HCT116 (cell line): ENCODE measurements at regions not wholly inside any gene's neighbourhood (a gene's known extent, or its start where the extent isn't known, plus 50 kb on each side); places are given as distances from the start of the nearest gene placed in this dataset.

Experiments
- ATAC-seq: fragments of 200-7000 bp; cut with Tn5 transposase; 2 replicates; pipeline ENCODE4 v1.9.1; 2020; ENCODE audit warnings: mild to moderate bottlenecking, moderate library complexity
- BruUV-seq: library from RNA; stranded (reverse); fragments of 400-500 nt; replicated peaks from 2 replicates; lab custom pipeline; 2021; lab: Mats Ljungman, UMichigan
- CTCF ChIA-PET: fragments of 300-600 bp; sonication (Branson Sonifier 250); formaldehyde crosslinking; loops from one replicate; lab custom pipeline; 2021; ENCODE audit warnings: antibody characterized with exemption; lab: Charles Lee
- POLR2A ChIA-PET: fragments of 300-600, 350-600 bp; sonication (Branson Sonifier 250); formaldehyde crosslinking; loops from one replicate; lab custom pipeline; 2021; ENCODE audit warnings: antibody characterized with exemption; lab: Charles Lee
- RAD21 ChIA-PET, 2 experiments: fragments of 300-600 bp; sonication (Branson Sonifier 250); formaldehyde crosslinking; loops; one replicate each; lab custom pipeline; 2023; ENCODE audit warnings: low total read pairs in 2 of 2; ENCODE audit not compliant: uncharacterized antibody in 2 of 2, unreplicated experiment in 2 of 2, low non-redundant PET in 1 of 2; lab: Charles Lee
- DNase-seq: peaks from one replicate; pipeline ENCODE4 v3.0.0-alpha.2; 2010; ENCODE audit warnings: low read depth, low spot score
- H2AFZ ChIP-seq: fragments of 200-600 bp; shearing (Covaris generic), sonication (generic); 2 replicates; pipeline ENCODE4 v1.6.1; 2017; ENCODE audit warnings: low read depth, mixed run types, mixed read lengths, antibody characterized with exemption, low read length; ENCODE audit not compliant: poor library complexity, severe bottlenecking
- H3K27ac ChIP-seq: 2 replicates; pipeline ENCODE4 v1.5.1; 2012; ENCODE audit warnings: low read depth, low read length
- H3K27me3 ChIP-seq: fragments of 200-600 bp; sonication (generic); 2 replicates; pipeline ENCODE4 v1.6.1; 2016; ENCODE audit warnings: mixed run types, low read length, mixed read lengths; ENCODE audit not compliant: insufficient read depth
- H3K36me3 ChIP-seq, 2 experiments: fragments of 200-500 bp in 1 of 2; fragments of 200-600 bp in 1 of 2; sonication (Bioruptor generic) in 1 of 2; sonication (generic) in 1 of 2; 2 replicates each; pipeline versions ENCODE4 v1.5.1 to v1.6.1; 2014 to 2016; ENCODE audit warnings: low read length in 2 of 2, inconsistent platforms in 1 of 2, mixed read lengths in 1 of 2, mixed run types in 1 of 2; ENCODE audit not compliant: insufficient read depth in 2 of 2, control insufficient read depth in 1 of 2
- H3K4me1 ChIP-seq, 2 experiments: fragments of 200-600 bp in 1 of 2; sonication (generic) in 1 of 2; 2 replicates each; pipeline versions ENCODE4 v1.5.1 to v1.6.1; 2012 to 2017; ENCODE audit warnings: low read length in 2 of 2, inconsistent platforms in 1 of 2, mild to moderate bottlenecking in 1 of 2, mixed read lengths in 1 of 2, mixed run types in 1 of 2, moderate library complexity in 1 of 2; ENCODE audit not compliant: insufficient read depth in 2 of 2, control insufficient read depth in 1 of 2
- H3K4me2 ChIP-seq: fragments of 200-600 bp; sonication (generic); 2 replicates; pipeline ENCODE4 v1.6.1; 2017; ENCODE audit warnings: mixed run types, low read length, mixed read lengths
- H3K4me3 ChIP-seq, 2 experiments: fragments of 200-600 bp in 1 of 2; sonication (generic) in 1 of 2; replicated peaks in 1 of 2; 2 replicates each; pipeline ENCODE4 v1.5.1; 2011 to 2016; ENCODE audit warnings: low read length in 2 of 2, control low read depth in 1 of 2, low read depth in 1 of 2, mild to moderate bottlenecking in 1 of 2, mixed read lengths in 1 of 2, mixed run types in 1 of 2
- H3K79me2 ChIP-seq: fragments of 200-600 bp; sonication (generic); 2 replicates; pipeline ENCODE4 v1.6.1; 2017; ENCODE audit warnings: mild to moderate bottlenecking, mixed run types, low read length, moderate library complexity, mixed read lengths; ENCODE audit not compliant: insufficient read depth
- H3K9ac ChIP-seq: fragments of 200-600 bp; sonication (generic); 2 replicates; pipeline ENCODE4 v1.6.1; 2016; ENCODE audit warnings: low read length, mixed read lengths
- H3K9me2 ChIP-seq: fragments of 200-600 bp; sonication (generic), shearing (Covaris generic); 2 replicates; pipeline ENCODE4 v1.6.1; 2017; ENCODE audit warnings: mixed run types, mild to moderate bottlenecking, moderate library complexity; ENCODE audit not compliant: insufficient read depth
- H3K9me3 ChIP-seq, 2 experiments: fragments of 200-500 bp in 1 of 2; fragments of 200-600 bp in 1 of 2; sonication (Bioruptor generic) in 1 of 2; sonication (generic) in 1 of 2; 2 replicates each; pipeline ENCODE4 v1.6.1; 2014 to 2017; ENCODE audit warnings: low read length in 2 of 2, mixed read lengths in 2 of 2, inconsistent platforms in 1 of 2, low read depth in 1 of 2, mild to moderate bottlenecking in 1 of 2, mixed run types in 1 of 2, moderate library complexity in 1 of 2; ENCODE audit not compliant: control insufficient read depth in 1 of 2, insufficient read depth in 1 of 2
- H4K20me1 ChIP-seq: fragments of 200-600 bp; sonication (generic), shearing (Covaris generic); 2 replicates; pipeline ENCODE4 v1.6.1; 2017; ENCODE audit warnings: mixed run types, mild to moderate bottlenecking, moderate library complexity; ENCODE audit not compliant: insufficient read depth
- CEBPB ChIP-seq: IDR thresholded peaks from 2 replicates; pipeline ENCODE4 v1.6.1; 2012; ENCODE audit warnings: low read depth
- ELF1 ChIP-seq: IDR thresholded peaks from 2 replicates; pipeline ENCODE4 v1.6.1; 2012; ENCODE audit warnings: low read depth, borderline replicate concordance
- EZH2 ChIP-seq: fragments of 200-600 bp; sonication (generic); IDR thresholded peaks from 2 replicates; pipeline ENCODE4 v1.6.1; 2017; ENCODE audit warnings: antibody characterized with exemption, mixed run types
- EZH2phosphoT487 ChIP-seq: fragments of 200-600 bp; IDR thresholded peaks from 2 replicates; pipeline ENCODE4 v1.6.1; 2018; ENCODE audit warnings: antibody characterized with exemption, borderline replicate concordance
- MAX ChIP-seq: IDR thresholded peaks from 2 replicates; pipeline ENCODE4 v1.6.1; 2012
- POLR2AphosphoS5 ChIP-seq: IDR thresholded peaks from 2 replicates; pipeline ENCODE4 v1.6.1; 2011; ENCODE audit warnings: mild to moderate bottlenecking, low read depth, low read length, moderate library complexity
- YY1 ChIP-seq: IDR thresholded peaks from 2 replicates; pipeline ENCODE4 v1.6.1; 2011; ENCODE audit warnings: low read length, low read depth, moderate library complexity, mild to moderate bottlenecking; ENCODE audit not compliant: insufficient replicate concordance; ENCODE audit errors: extremely low read depth
- ZFX ChIP-seq: fragments of 450-650 bp; IDR thresholded peaks from 2 replicates; pipeline ENCODE4 v1.6.1; 2017
- intact Hi-C: fragments of 100-400 bp; cut with micrococcal nuclease; formaldehyde crosslinking; loops from 2 replicates; pipeline ENCODE4 v1.10.0; 2022

GRCh38 chr2:136210455-136210805 lies 92.5 kb upstream of the CXCR4 start:
- H3K79me2 ChIP-seq, result no peaks in the 10 kb centered on the region

GRCh38 chr2:136209561-136210454 lies 91.9 kb upstream of the CXCR4 start:
- BruUV-seq, result no TSS peak

More at GRCh38 chr2:136210455-136210805, 92.5 kb upstream of the CXCR4 start:
- intact Hi-C loops, result no loop called here
- BruUV-seq, result no TSS peak
- Histone ChIP-seq H3K9me2 (no peaks in the 10 kb centered on the region), H3K36me3 (no peaks in the 10 kb centered on the region), H3K4me2 (no peak overlapping the region), H3K9ac (no peak overlapping the region), H4K20me1 (no peaks in the 10 kb centered on the region), H3K27ac (no peak overlapping the region), H3K4me1 (no peaks in the 10 kb centered on the region), H2AFZ (no peak overlapping the region), H3K27me3 (no peaks in the 10 kb centered on the region), H3K9me3 (no peaks in the 10 kb centered on the region), H3K4me3 (no peak overlapping the region)
- DNase-seq, result no peak
- ChIA-PET POLR2A (no interaction called here), RAD21 (no interaction called here), CTCF (no interaction called here)
- no peak for ATAC-seq
- TF ChIP-seq EZH2, result no peak
- TF ChIP-seq ZFX, result no peak

More at GRCh38 chr2:136209561-136210454, 91.9 kb upstream of the CXCR4 start:
- DNase-seq (no peak), ATAC-seq (no peak)
- POLR2A ChIA-PET, result no interaction called here
- Histone ChIP-seq H3K27ac (no peak overlapping the region), H3K79me2 (no peaks in the 10 kb centered on the region), H3K27me3 (no peaks in the 10 kb centered on the region), H3K36me3 (no peaks in the 10 kb centered on the region), H3K4me1 (no peaks in the 10 kb centered on the region), H2AFZ (no peak overlapping the region), H3K9me3 (no peaks in the 10 kb centered on the region), H3K4me3 (no peak overlapping the region), H4K20me1 (no peaks in the 10 kb centered on the region), H3K9ac (no peak overlapping the region), H3K4me2 (no peak overlapping the region), H3K9me2 (no peaks in the 10 kb centered on the region)
- intact Hi-C loops, result no loop called here
- TF ChIP-seq EZH2phosphoT487, result no peak
- no peak for TF ChIP-seq MAX
- TF ChIP-seq YY1, result no peak
- TF ChIP-seq ELF1, result no peak
- no peak for TF ChIP-seq POLR2AphosphoS5
- TF ChIP-seq CEBPB, result no peak
- RAD21 ChIA-PET, result no interaction called here
- CTCF ChIA-PET, result no interaction called here
